ENCODE measurements at regions not wholly inside any gene's neighbourhood (a gene's known extent, or its start where the extent isn't known, plus 50 kb on each side); places are given as distances from the start of the nearest gene placed in this dataset.
"Not testable (repeated sequence)": the region's sequence is repeated elsewhere in the genome, so short reads cannot be mapped to it uniquely, and the experiment has no call there.

- Histone ChIP-seq H3K27me3 (replicated peaks; ENCODE audit: insufficient read depth) (no peaks in the 10 kb centered on the region), H3K27ac (no peak overlapping the region), H3K9me3 (no peaks in the 10 kb centered on the region), H3K36me3 (no peaks in the 10 kb centered on the region), H3K4me1 (replicated peaks) (no peaks in the 10 kb centered on the region), H3K4me3 (peak overlapping the region; percentile 37 to 53)
- intact Hi-C loops (cut with DNase I), result loop anchor here (5.0 to 10.0 kb wide), 2 partner anchors 84 to 276 kb away; no protein-coding TSS in a partner anchor
- WGBS, result 34% methylated on average over 12 of the region's 12 CpGs
- TF ChIP-seq CTCF (IDR thresholded peaks at IDR 0.05) (no peak), POLR2A (IDR thresholded peaks at IDR 0.05) (no peak), POLR2AphosphoS5 (IDR thresholded peaks at IDR 0.05) (no peak)
- no peak for DNase-seq (ENCODE audit: low spot score)
Observed at GRCh38 chr14:89700801-89701200, 253.7 kb downstream of the EFCAB11 start.

- Histone ChIP-seq H3K4me3 (no peak overlapping the region), H3K36me3 (no peaks in the 10 kb centered on the region), H3K4me1 (replicated peaks) (no peaks in the 10 kb centered on the region), H3K9me3 (no peaks in the 10 kb centered on the region), H3K27me3 (replicated peaks; ENCODE audit: insufficient read depth) (no peaks in the 10 kb centered on the region), H3K27ac (no peak overlapping the region)
- 77% methylated on average over 6 of the region's 6 CpGs for WGBS
- no peak for DNase-seq (ENCODE audit: low spot score)
- intact Hi-C loops (cut with DNase I), result no loop called here
- no peak for TF ChIP-seq CTCF (IDR thresholded peaks at IDR 0.05)
- no peak for TF ChIP-seq POLR2AphosphoS5 (IDR thresholded peaks at IDR 0.05)
- no peak for TF ChIP-seq POLR2A (IDR thresholded peaks at IDR 0.05)
Observed at GRCh38 chr14:89699071-89699470, 255.5 kb downstream of the EFCAB11 start.

GRCh38 chr14:89697281-89698060, 257.1 kb downstream of the EFCAB11 start:
- intact Hi-C loops (cut with DNase I), result no loop called here
- H3K27me3 ChIP-seq (replicated peaks; ENCODE audit: insufficient read depth), result no peaks in the 10 kb centered on the region
- no peak overlapping the region for H3K4me3 ChIP-seq
- no peak overlapping the region for H3K27ac ChIP-seq
- H3K9me3 ChIP-seq, result no peaks in the 10 kb centered on the region
- WGBS, result 75% methylated on average over 8 of the region's 8 CpGs
- H3K36me3 ChIP-seq, result no peaks in the 10 kb centered on the region
- DNase-seq (ENCODE audit: low spot score), result no peak
- TF ChIP-seq CTCF (IDR thresholded peaks at IDR 0.05) (no peak), POLR2AphosphoS5 (IDR thresholded peaks at IDR 0.05) (no peak), POLR2A (IDR thresholded peaks at IDR 0.05) (no peak)
- H3K4me1 ChIP-seq (replicated peaks), result no peaks in the 10 kb centered on the region

GRCh38 chr14:89695846-89696245, 258.7 kb downstream of the EFCAB11 start:
- H3K36me3 ChIP-seq, result no peaks in the 10 kb centered on the region
- H3K4me1 ChIP-seq (replicated peaks), result no peaks in the 10 kb centered on the region
- WGBS, result 87% methylated on average over 2 of the region's 2 CpGs
- DNase-seq (ENCODE audit: low spot score), result no peak
- intact Hi-C loops (cut with DNase I), result no loop called here
- H3K27me3 ChIP-seq (replicated peaks; ENCODE audit: insufficient read depth), result no peaks in the 10 kb centered on the region
- H3K27ac ChIP-seq, result no peak overlapping the region
- no peak overlapping the region for H3K4me3 ChIP-seq
- no peaks in the 10 kb centered on the region for H3K9me3 ChIP-seq
- no peak for TF ChIP-seq POLR2A (IDR thresholded peaks at IDR 0.05)
- TF ChIP-seq POLR2AphosphoS5 (IDR thresholded peaks at IDR 0.05), result no peak

GRCh38 chr14:89690139-89690538, 264.4 kb downstream of the EFCAB11 start:
- H3K27me3 ChIP-seq (replicated peaks; ENCODE audit: insufficient read depth), result no peaks in the 10 kb centered on the region
- no peak for DNase-seq (ENCODE audit: low spot score)
- H3K27ac ChIP-seq, result no peak overlapping the region
- H3K4me3 ChIP-seq, result no peak overlapping the region
- TF ChIP-seq CTCF (IDR thresholded peaks at IDR 0.05) (no peak), POLR2AphosphoS5 (IDR thresholded peaks at IDR 0.05) (no peak), POLR2A (IDR thresholded peaks at IDR 0.05) (no peak)
- WGBS, result 69% methylated on average over 7 of the region's 7 CpGs
- no peaks in the 10 kb centered on the region for H3K4me1 ChIP-seq (replicated peaks)
- intact Hi-C loops (cut with DNase I), result no loop called here
- no peaks in the 10 kb centered on the region for H3K36me3 ChIP-seq
- H3K9me3 ChIP-seq, result no peaks in the 10 kb centered on the region

GRCh38 chr14:89689711-89690110, 264.8 kb downstream of the EFCAB11 start:
- DNase-seq (ENCODE audit: low spot score); H3K9me3 ChIP-seq; H3K4me1 ChIP-seq (replicated peaks); H3K4me3 ChIP-seq; H3K27ac ChIP-seq; H3K36me3 ChIP-seq; H3K27me3 ChIP-seq (replicated peaks; ENCODE audit: insufficient read depth); intact Hi-C loops (cut with DNase I): not testable (repeated sequence)
- WGBS, result 90% methylated on average over 7 of the region's 7 CpGs
